GM18498 (cell line): ENCODE measurements at regions not wholly inside any gene's neighbourhood (a gene's known extent, or its start where the extent isn't known, plus 50 kb on each side); places are given as distances from the start of the nearest gene placed in this dataset.

Experiments used
- ATAC-seq: cut with Tn5 transposase; IDR thresholded peaks from one replicate; pipeline ENCODE4 v1.9.1; 2021; ENCODE audit warnings: mild to moderate bottlenecking, moderate library complexity; ENCODE audit not compliant: unreplicated experiment

DNA sequence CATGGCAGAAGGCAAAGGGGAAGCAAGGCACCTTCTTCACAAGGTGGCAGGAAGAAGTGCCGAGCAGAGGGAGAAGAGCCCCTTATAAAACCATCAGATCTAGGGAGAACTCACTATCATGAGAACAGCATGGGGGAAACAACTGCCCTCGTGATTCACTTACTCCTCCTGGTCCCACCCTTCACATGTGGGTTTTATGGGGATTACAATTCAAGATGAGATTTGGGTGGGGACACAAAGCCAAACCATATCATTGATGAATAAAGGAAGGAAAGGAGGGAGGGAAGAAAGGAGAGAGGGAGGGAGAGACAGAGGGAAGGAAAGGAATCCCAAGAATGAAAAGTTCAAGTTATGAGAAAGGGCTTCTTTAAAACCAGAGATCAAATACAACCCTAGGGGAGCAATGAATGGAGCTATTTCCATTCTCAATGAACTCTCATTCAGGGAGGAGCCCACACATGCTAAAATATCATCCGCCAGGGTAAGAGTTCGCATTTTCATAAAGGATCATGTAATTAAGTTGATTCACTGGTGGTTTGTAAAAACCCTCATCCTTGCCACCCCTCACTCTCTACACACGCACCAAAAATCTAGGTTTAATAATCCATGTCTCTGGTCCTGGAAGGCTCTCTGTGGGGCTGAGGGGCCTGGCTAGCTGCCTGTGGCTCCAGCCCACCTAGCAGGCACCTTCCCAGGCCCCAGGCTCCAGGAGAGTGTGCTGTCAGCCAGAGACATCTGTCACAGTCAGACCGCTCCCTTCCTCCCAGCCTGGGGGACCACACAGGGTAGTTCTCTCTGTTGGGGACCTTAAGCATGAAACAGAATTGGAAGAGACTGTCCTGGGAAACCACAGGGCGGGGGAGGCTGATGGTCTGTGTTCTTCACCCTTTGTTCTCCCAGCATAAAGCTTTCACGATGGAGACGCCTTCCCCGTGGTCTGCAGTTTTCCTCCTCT lies 94.0 kb downstream of the CCDC185 start:
- ATAC-seq: no peak

DNA sequence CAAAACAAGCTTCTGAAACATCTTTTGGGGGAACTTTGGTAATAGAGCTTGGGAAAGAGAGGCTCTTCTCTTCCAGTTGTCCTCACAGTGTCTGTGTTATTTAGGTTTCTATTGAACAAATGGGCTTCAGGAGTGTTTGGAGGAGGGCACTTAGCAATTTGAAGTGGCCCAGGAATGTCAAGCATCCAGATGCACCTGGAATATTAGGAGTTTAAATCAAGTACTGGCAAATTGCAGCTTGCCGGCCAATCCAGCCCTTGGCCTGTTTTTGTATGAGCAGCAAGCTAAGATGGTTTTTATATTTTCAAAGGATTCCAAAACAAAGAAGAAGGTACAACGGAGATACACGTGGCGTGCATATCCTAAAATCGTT lies 94.7 kb downstream of the CCDC185 start:
- ATAC-seq: no peak

- no peak for ATAC-seq
Measured at GRCh38 chr1:223489439-223489838, 96.2 kb downstream of the CCDC185 start.

DNA sequence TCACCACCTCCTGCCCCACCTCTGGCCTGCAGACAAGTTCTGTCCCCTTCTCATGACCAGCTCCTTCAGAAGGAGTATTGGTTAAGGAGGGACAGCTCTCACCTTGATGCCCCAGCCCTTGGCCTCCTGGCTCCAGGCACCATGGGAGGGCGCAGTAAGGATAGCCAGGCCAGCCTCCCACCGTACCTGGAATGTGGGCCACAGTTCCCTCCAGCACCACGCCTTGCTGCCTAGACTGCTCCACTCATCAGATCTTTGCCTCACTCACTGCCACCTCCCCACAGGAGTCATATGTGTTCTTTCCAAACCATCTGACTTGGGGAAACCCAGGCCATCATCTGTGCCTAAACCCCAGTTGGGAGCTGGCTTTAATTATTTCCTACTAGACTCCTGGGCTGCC lies 97.0 kb downstream of the CCDC185 start:
- no peak for ATAC-seq
